ENCODE measurements at regions not wholly inside any gene's neighbourhood (a gene's known extent, or its start where the extent isn't known, plus 50 kb on each side); places are given as distances from the start of the nearest gene placed in this dataset.
A peak's percentile ranks its signal among the peaks of the same experiment; 100 is the strongest.

GRCh38 chr11:59267196-59267595 lies 54.5 kb upstream of the MPEG1 start:
- Histone ChIP-seq H3K4me3 (no peak overlapping the region), H3K9me3 (ENCODE audit: low read depth) (no peaks in the 10 kb centered on the region), H3K27ac (no peak overlapping the region), H3K27me3 (no peaks in the 10 kb centered on the region), H3K36me3 (no peaks in the 10 kb centered on the region), H3K4me1 (ENCODE audit: low read depth) (peaks cover 7% of the 10 kb centered on the region)
- TF ChIP-seq CTCF (IDR thresholded peaks at IDR 0.05; ENCODE audit: low read depth, low read length): no peak
- DNase-seq (ENCODE audit: low read depth in 1 of 2, low spot score in 1 of 2): no peak

- DNase-seq (ENCODE audit: low read depth in 1 of 2, low spot score in 1 of 2): no peak
- H3K4me3 ChIP-seq: no peak overlapping the region
- no peaks in the 10 kb centered on the region for H3K27me3 ChIP-seq
- H3K27ac ChIP-seq: no peak overlapping the region
- no peak for TF ChIP-seq CTCF (IDR thresholded peaks at IDR 0.05; ENCODE audit: low read depth, low read length)
- H3K9me3 ChIP-seq (ENCODE audit: low read depth): no peaks in the 10 kb centered on the region
- peaks cover 7% of the 10 kb centered on the region for H3K4me1 ChIP-seq (ENCODE audit: low read depth)
- H3K36me3 ChIP-seq: no peaks in the 10 kb centered on the region
Measured at GRCh38 chr11:59266491-59266890, 53.8 kb upstream of the MPEG1 start.

GRCh38 chr11:59265735-59266134 lies 53.0 kb upstream of the MPEG1 start:
- H3K36me3 ChIP-seq: no peaks in the 10 kb centered on the region
- peaks cover 7% of the 10 kb centered on the region for H3K4me1 ChIP-seq (ENCODE audit: low read depth)
- DNase-seq (ENCODE audit: low read depth in 1 of 2, low spot score in 1 of 2): no peak
- H3K4me3 ChIP-seq: no peak overlapping the region
- no peak overlapping the region for H3K27ac ChIP-seq
- H3K9me3 ChIP-seq (ENCODE audit: low read depth): no peaks in the 10 kb centered on the region
- H3K27me3 ChIP-seq: no peaks in the 10 kb centered on the region
- TF ChIP-seq CTCF (IDR thresholded peaks at IDR 0.05; ENCODE audit: low read depth, low read length): no peak

GRCh38 chr11:59264736-59265135 lies 52.0 kb upstream of the MPEG1 start:
- Histone ChIP-seq H3K27ac (no peak overlapping the region), H3K27me3 (no peaks in the 10 kb centered on the region), H3K36me3 (no peaks in the 10 kb centered on the region), H3K9me3 (ENCODE audit: low read depth) (no peaks in the 10 kb centered on the region), H3K4me3 (no peak overlapping the region), H3K4me1 (ENCODE audit: low read depth) (peaks cover 7% of the 10 kb centered on the region)
- no peak for TF ChIP-seq CTCF (IDR thresholded peaks at IDR 0.05; ENCODE audit: low read depth, low read length)
- DNase-seq (ENCODE audit: low read depth in 1 of 2, low spot score in 1 of 2): no peak

GRCh38 chr11:59263225-59263894 lies 50.6 kb upstream of the MPEG1 start:
- H3K27ac ChIP-seq: no peak overlapping the region
- H3K36me3 ChIP-seq: no peaks in the 10 kb centered on the region
- no peak overlapping the region for H3K4me3 ChIP-seq
- no peaks in the 10 kb centered on the region for H3K9me3 ChIP-seq (ENCODE audit: low read depth)
- peaks cover 7% of the 10 kb centered on the region for H3K4me1 ChIP-seq (ENCODE audit: low read depth)
- no peak for TF ChIP-seq CTCF (IDR thresholded peaks at IDR 0.05; ENCODE audit: low read depth, low read length)
- H3K27me3 ChIP-seq: no peaks in the 10 kb centered on the region
- peak in 1 of 2 donors; percentile 41 for DNase-seq (ENCODE audit: low read depth in 1 of 2, low spot score in 1 of 2)
